ENCODE measurements at regions not wholly inside any gene's neighbourhood (a gene's known extent, or its start where the extent isn't known, plus 50 kb on each side); places are given as distances from the start of the nearest gene placed in this dataset.
"Not testable (repeated sequence)": the region's sequence is repeated elsewhere in the genome, so short reads cannot be mapped to it uniquely, and the experiment has no call there.

DNA sequence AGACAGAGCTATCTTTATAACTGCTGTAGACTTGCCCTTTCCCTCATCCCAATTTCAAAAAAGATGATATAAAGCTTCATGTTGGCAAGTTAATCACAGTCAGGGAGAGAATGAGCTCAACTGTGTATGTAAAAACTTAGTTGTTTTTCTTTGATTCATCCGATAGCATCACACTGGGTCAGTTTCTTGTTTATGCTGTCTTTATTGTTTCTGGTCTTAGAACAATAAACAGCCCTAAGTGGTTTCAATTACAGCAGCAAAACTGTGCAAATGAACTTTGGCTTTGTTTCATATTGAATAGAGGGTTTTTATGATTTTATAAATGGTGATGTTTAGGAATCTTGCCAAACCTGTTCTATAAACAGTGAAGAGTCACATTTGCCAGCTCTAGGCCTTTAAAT, 423.8 kb upstream of the CXADR start:
- no peak for DNase-seq

DNA sequence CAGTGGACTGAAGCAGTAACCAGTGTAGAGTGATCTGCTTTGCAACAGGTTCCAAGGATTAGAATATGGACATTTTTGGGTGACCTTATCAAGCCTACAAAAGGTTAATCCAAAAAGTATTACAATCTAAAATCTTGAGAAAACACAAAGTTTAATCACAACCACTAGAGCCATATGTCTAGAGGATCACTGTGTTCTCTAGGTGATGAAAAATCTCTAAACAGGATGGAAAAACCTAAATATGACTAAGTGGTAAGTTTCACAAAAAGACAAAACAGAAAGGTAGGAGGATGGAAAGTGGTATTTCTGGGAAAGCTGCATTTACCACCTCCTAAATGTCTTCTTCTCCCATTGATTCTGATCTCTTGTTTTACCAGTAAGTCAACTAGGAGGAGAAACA, 411.1 kb upstream of the CXADR start:
- DNase-seq = no peak

DNA sequence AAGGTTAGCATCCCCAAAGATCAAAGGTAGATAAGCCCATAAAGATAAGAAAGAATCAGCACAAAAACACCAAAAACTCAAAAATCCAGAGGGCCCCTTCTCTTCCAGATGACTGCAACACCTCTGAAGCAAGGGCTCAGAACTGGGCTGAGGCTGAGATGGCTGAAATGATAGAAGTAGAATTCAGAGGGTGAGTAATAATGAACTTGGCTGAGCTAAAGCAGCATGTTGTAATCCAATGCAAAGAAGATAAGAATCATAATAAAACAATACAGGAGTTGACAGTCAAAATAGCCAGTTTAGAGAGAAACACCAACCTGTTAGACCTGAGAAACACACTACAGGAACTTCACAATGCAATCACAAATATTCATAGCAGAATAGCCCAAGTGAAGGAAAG, 406.9 kb upstream of the CXADR start:
- DNase-seq = no peak

DNA sequence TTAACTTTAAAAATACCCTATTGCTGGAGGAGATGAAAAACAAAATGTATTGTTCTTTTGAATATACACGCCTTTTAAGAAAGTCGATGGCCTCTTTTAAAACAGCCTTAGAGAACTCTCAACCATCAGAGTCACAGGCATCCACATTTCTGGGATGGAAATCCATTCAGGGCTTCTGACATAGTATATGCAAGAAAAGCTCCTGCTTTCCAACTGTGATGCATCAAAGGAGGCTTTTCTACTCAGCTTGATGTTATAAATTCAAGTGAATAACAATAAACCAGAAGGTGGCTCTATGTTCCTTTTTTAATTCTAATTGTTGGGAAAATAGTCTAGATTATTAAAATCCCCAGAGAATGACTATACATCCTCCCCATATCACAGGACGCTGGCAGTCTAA, 398.8 kb upstream of the CXADR start:
- DNase-seq = no peak

DNA sequence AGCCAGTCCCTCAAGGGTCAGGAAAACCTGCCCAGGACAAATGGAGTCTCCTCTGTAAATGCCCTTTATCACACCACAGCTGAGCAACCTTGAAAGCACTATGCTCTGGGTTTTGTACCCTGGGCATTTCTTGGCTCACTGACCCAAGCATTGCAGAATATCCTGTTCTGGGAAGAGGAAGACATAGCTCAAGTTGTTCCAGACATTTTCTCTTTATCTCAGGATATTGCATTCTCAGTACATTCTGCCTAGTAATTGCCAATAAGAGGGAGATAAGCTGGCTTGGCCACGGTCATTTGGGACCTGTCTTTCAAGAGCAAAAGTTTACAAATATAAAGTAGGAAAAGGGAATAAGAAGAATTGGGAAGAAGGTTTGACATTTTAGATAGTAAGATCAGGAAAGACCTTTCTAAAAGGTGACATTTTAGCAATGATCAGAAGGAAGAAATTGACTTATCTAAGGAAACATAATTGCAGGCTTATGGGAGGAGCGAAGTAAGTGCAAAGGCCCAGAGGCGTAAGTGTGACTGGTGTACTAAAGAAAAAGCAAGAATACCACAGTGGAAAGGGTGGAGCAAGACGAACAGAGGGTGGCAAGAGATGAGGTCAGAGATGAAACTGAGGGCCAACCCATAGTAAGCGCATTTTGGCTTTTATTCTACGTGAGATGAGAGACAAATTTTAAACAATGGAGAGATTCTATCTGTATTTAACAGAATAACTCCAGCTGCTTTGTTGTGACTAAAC, 394.0 kb upstream of the CXADR start:
- no peak for DNase-seq

DNA sequence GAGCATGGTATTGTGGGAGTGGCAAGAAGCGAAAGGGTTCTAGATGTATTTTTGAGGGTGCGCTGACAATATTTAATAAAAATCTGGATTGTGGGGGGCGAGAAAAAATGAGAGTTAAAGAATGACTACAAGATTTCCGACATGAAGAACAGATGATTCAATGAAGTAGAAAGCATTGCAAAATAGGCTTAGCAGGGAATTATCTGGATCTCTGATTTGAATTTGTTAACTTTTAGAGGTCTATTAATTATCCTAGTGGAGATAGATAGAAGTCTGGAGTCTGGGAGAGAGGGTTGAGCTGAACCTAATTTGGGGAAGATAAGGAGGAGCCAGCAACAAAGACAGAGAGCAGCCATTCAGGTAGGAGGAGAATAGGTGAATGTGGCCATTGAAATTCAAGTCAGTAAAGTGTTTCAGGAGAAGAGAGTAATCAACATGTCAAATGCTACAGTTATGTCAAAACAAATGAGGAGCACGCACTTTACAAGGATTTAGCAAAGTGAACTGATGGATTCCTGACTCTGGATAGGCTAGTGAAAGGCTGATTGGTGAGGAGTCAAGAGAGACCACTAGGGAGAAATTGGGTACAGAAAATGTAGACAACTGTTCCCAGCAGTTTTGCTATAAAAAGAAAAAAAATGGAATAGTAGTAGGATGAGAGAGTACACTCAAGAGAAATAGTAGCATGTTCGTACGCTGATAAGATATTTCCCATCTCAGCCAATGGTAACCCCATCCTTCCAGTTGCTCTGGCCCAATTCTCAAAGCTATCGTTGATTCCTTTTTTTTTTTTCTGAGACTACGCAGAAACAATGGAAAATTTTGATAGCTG, 393.2 kb upstream of the CXADR start:
- DNase-seq = no peak

DNA sequence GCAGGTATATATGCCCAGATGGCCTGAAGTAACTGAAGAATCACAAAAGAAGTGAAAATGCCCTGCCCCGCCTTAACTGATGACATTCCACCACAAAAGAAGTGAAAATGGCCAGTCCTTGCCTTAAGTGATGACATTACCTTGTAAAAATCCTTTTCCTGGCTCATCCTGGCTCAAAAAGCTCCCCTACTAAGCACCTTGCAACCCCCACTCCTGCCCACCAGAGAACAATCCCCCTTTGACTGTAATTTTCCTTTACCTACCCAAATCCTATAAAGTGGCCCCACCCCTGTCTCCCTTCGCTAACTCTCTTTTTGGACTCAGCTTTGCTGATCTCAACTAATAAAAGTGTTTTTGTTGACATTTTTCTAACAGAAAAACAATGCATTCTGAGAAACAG, 385.4 kb upstream of the CXADR start:
- not testable (repeated sequence) for DNase-seq

DNA sequence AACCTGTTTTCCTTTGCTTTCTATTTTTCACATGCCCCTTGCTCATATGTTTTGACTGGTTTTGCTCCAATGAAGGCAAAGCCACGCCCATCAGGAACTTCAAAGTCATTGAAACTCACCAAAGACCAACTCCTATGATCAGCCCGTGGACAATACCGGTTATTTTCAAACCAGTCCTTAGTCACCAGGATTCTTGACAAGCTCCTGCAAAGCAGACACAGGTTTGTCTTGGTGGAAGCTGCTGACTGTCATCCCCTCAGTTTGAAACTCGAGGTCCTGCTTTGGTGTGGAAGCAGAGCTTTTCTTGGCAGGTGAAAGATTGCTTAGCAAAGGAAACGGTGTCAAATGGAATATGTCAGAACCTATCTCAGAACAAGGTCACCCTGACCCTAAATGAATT, 384.7 kb upstream of the CXADR start:
- no peak for DNase-seq

DNA sequence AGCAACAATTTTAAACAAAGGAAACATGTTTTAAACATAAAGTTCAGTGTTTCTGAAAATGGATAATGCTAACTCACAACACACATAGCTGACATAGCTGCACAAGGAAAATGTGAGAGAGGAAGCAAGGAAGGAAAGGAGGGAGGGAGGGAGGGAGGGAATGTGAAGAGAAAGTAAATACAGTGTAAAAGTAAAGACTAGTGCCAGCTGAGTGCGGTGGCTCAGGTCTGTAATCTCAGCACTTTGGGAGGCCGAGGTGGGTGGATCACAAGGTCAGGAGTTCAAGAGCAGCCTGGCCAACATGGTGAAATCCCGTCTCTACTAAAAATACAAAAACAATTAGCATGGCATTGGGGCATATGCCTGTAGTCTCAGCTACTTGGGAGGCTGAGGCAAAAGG, 373.7 kb upstream of the CXADR start:
- not testable (repeated sequence) for DNase-seq

DNA sequence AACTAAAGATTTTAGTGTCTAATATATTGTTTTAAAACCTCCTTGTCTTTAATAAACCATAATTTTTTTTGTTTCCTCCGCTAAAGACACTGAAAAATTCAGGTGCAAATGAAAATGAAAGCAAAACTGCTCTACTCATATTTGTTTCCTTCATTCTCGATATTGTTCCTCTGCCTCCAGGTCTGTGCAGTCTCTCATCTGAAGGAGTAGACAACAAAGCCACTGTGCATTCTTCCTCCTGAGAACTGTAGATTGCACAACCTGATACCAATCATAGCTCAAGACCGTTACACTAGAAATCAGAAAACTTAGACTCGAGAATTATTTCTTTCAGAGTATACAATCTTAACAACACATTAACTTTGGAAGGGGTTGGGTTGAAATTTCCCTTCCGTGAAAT, 373.1 kb upstream of the CXADR start:
- DNase-seq = no peak

DNA sequence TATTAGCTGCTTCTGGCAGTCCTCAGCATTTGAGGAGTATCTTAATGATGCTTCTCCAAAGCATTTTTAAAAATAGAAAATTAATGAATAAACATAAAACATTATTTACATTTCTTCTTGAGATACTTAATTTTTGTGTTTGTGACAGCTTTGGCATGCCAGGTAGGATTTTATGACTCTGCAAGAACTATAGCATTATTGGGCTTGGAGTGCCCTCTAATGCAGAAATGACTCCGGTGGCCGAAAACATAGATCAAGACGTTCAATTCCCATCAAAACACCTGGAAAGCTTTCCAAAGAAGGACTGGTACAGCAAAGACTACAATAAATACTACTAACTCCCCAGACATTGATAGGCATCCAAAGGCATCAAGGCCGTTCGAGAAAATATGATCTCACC, 366.4 kb upstream of the CXADR start:
- DNase-seq = no peak

DNA sequence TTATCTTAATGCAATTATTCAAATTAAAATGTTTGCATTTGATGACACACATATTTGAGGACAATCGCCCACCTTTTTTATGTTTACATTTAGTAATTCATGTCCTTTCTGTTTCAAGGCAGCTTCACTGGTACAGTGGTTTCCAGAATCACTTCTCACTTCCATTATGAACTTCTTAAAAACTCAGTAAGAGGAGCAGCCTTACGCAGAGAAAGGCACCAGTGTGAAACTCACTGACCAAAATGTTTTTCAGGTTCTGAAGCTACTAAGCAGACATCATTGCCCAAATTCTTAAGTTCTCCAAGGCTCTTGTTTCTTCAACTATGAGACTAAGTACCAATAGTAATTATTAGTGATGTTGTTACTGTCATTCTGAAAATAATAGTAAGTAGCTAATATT, 353.1 kb upstream of the CXADR start:
- no peak for DNase-seq

DNA sequence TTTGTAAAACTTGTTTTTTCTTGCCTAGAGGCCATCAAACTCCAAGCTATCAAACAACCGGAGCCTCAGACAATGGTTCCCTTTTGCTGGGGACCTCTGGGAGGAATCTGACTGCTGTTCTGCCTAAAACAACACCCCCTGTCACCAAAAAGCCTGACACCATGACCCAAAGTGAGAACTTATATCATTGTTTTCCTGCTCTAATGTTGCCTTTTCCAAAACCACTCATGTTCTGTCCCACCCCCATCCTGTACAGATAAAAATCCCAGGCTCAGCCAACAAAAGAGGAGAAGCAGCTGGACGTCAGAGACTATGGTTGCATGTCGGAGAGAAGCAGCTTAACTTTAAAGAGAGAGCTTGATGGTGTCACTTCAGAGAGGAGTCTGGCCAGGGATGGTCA, 327.2 kb upstream of the CXADR start:
- no peak for DNase-seq

DNA sequence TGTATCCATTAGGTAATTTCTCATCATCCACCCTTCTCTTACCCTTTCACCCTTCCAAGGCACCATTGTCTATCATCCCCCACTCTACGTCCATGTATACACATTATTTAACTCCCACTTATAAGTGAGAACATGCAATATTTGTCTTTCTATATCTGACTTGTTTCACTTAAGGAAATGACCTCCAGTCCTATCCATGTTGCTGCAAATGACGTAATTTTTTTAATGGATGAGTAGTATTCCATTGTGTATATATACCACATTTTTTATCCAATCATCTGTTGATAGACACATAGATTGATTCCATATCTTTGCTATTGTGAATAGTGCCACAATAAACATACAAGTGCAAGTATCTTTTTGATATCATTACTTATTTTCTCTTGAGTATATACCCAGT, 322.9 kb upstream of the CXADR start:
- no peak for DNase-seq

DNA sequence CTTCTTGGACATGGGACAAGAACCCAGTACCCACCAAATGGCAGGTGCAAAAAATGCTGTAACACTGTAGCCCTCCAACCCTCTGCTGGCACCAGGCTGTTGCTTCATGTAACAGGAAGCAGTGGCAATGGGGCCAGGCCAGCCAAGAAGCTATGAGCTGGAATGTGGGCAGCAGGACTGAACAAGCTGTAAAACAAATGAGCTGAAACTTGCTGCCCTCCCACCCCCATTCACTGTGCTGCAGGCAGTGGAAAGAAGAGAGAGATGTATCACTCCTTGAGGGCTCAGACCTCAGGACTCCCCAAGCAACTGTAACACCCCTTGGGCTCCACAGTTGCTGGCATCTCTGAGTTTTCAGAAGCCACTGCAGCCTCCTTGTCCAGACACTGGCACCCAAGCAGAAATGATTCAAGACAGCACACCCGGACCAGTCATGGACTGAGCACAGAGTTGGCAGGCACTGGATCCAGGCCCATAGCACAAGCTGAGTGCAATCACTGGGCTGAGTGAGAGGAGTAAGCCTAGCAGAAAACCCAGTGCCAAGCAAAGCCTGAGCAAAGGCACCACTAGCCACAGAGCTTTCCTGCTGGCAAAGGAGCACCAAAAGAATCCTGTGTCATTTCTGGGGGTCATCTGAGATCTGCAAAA, 321.4 kb upstream of the CXADR start:
- DNase-seq = no peak

DNA sequence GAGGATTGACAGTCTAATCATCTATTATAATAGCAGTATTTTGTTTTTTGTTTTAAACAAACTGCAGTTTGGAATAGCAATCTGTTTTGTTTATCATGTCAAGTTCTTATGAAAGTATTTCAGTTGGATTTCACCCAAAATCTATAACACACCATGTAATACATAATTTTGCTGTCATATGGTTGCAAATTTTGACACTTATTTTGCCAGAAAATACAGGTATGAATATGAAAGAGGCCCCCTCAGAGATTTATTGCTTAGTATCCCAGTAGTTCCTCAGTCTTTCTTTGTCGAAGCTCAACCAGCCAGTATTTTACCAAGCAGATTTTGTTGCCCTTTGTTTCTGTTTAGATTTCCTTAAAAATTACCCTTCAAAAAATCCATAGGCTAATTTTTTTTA, 317.5 kb upstream of the CXADR start:
- DNase-seq = no peak

DNA sequence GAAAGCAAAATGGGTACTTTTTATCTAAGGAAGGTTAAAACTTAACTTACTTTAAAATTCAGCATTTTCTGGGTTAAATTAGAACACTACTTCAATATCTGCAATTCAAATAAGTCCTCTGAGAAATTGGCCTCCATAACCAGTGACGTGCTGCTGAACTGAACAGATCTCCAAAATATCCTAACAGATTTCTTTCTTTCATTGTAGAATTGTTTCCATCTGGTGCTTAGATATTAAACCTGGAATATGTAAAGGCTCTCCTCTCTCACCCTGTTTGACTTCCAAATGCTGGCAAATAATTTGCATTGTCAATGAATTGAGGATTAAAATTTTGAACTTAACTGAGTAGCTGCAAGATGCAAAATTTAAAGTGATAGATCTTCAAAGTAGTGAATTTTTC, 316.9 kb upstream of the CXADR start:
- no peak for DNase-seq

DNA sequence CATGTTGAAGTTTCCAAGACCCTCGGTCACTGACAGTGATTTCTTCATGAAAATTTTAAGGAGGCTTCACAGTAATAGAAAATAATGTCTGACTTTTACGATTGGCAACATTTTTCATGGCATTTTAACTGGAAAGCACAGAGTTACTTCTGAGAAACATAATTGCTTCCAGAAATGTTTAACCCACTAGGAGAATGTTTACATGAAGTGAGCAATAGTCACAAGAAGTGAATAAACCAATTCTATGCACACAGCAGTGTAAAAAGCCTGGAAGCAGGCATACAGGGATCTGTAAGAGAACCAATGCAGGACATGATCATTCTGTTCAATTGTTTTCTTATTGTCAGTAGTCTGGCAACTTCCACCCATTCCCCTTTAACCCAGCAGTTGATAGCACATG, 316.2 kb upstream of the CXADR start:
- DNase-seq = no peak

DNA sequence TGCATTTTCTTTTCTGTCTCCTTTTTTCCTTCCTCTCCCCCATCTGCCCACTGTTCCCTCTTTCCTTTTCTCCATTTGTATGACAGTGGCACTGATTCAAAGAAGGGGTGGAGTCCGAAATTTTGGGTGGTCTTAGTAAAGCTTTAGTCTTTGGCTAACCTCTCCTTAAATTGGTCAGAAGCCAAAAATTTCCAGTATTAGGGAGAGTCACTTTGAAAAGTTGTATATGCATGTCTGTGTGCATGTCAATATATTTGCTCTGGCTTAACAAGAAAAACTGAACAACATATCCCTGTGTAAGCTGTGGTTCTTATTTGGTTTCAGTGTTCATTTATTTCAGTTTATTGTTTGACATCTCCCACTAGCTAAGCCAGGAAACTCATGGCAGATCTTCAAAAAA, 314.8 kb upstream of the CXADR start:
- DNase-seq = no peak

DNA sequence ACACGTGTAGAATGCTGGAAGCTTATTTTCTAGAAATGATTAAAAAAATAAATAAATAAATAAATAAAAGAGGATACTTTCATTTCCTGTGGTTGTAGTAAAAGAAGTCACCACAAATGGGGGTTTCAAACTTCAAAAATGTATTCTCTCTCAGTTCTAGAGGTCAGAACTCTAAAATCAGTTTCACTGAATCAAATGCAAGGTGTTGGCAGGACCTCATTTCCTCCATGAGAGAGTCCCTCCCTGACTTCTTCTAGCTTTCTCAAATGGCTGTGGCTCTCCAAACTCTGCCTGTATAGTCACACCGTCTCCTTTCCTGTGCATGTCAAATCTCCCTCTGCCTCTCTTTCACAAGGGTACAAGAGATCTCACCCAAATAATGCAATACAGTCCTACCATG, 312.6 kb upstream of the CXADR start:
- DNase-seq = no peak

DNA sequence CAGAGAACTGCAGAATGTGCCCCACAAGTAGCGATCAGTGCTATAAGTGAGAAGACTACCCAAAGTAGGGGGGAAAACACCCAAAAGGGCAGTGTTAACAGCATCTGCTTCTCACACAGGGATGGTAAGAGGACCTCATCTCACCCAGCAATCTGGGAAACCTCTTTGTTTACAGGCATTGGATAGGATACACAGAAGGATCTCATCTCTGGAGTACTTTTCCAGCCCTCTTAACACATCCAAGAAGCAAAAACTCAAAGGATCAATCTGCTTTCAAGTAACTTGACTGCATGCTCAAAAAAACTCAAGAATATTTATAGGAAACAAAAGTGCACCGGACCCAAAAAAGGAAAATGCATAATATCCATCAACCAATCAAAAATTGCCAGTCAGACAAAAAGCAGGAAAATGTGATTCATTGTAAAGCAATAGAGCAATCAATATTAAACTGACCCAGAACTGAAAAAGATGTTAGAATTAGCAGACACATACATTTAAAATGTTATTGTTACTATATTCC, 311.0 kb upstream of the CXADR start:
- no peak for DNase-seq

DNA sequence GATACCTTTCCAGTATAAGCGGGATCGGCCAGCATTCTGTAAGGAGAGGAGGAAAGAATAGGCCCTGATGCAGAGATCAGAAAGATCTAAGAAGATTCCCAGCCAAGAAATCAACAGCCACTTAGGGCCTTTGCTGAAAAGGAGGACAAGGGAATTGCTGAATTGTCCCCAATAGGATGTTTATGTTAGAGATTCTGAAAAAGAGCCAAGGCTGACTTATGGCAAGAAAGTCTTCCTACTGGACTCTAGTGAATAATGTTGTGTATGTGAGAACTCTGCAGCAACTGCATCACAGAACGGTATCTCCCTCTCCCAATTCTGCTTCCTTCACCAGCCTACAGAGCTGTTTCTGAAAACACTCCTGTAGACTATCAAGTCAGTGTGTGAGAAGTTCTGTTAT, 298.0 kb upstream of the CXADR start:
- no peak for DNase-seq

DNA sequence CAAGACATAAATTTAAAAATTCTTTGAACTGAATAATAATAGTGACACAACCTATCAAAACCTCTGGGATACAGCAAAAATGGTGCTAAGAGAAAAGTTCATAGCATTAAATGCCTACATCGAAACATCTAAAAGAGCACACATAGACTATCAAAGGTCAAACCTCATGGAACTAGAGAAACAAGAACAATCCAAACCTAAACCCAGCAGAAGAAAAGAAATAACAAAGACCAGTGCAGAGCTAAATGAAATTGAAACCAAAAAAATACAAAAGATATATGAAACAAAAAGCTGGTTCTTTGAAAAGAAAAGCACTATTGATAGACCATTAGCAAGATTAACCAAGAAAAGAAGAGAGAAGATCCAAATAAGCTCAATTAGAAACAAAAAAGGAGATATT, 293.8 kb upstream of the CXADR start:
- DNase-seq = not testable (repeated sequence)

DNA sequence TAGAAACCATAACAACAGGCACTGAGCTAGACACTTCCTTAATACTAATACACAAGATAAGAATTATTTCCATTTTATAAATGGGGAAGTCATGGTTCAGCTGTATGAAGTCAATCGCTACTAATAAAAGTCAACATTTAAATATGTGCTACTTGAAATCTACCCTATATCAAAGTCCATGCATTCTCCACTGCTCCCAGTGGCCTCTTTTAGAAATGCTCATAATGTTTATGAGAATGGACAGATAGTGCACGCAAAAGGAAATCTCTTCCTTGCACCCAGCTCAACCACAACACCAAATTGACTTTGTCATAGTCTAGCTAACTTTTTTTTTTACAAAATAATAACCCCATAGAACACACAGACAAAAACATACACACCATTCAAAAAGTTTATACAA, 281.7 kb upstream of the CXADR start:
- DNase-seq = no peak
